ENCODE measurements at regions not wholly inside any gene's neighbourhood (a gene's known extent, or its start where the extent isn't known, plus 50 kb on each side); places are given as distances from the start of the nearest gene placed in this dataset.

DNA sequence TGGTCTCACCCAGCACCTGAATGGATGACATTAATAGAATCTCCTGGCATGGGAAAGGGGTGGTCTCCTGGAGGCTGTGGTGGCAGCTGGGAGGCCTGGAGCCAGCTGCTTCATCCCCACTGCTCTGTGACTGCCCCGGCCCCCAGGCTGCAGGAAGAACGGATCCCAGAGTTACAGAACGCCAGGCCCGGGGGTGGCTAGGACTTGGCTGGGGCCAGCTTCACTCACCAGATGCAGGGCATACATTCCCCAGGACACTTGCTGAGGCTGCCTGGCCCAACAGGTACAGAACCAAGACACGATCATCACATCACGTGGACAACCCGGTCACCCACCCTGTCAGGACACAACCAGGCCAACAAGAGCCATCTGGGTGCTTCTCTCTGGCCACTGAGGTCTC lies 178.6 kb upstream of the SALL3 start:
- TF ChIP-seq OSR1 (CRISPR knock-in tag; IDR thresholded peaks at IDR 0.05) (no peak), BACH2 (CRISPR knock-in tag; IDR thresholded peaks at IDR 0.05; ENCODE audit: borderline replicate concordance) (no peak), GLIS3 (CRISPR knock-in tag; IDR thresholded peaks at IDR 0.05) (no peak), ESRRG (CRISPR knock-in tag; IDR thresholded peaks at IDR 0.05) (no peak), ZNF70 (CRISPR knock-in tag; IDR thresholded peaks at IDR 0.05) (no peak)
